ENCODE measurements at regions not wholly inside any gene's neighbourhood (a gene's known extent, or its start where the extent isn't known, plus 50 kb on each side); places are given as distances from the start of the nearest gene placed in this dataset.

DNA sequence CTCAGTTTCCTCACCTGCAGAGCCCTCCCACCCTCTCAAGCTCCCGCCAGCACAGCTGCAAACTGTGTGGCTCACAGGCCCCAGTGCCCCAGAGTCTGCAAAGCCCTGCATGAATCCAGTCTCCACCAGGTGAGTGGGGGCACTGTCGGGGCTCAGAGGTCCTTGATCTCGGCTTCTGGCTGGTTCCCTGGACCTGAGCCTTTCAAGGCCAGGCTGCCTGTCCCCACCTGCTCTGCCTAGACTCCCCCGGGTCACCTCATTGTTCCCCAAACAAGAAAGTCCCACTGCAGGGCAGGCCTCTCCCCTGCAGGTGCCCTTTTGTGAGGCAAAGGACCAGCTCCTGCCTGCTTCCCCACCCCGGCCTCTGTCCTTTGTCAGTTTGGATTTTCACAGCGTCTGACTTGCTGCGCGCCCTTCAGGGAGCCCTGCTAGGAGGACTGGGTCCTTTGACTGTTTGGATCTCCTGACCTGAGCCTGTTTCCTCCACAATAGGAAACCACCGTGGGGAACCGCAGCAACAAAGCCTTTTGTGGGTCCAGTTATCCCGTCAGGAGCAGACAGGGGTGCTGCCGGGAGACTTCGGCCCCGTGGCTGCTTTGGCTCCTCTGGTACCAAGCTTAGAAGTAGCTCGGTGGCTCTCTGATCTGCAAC, 200.5 kb upstream of the HDAC4 start:
- TF ChIP-seq, protein P1, sequence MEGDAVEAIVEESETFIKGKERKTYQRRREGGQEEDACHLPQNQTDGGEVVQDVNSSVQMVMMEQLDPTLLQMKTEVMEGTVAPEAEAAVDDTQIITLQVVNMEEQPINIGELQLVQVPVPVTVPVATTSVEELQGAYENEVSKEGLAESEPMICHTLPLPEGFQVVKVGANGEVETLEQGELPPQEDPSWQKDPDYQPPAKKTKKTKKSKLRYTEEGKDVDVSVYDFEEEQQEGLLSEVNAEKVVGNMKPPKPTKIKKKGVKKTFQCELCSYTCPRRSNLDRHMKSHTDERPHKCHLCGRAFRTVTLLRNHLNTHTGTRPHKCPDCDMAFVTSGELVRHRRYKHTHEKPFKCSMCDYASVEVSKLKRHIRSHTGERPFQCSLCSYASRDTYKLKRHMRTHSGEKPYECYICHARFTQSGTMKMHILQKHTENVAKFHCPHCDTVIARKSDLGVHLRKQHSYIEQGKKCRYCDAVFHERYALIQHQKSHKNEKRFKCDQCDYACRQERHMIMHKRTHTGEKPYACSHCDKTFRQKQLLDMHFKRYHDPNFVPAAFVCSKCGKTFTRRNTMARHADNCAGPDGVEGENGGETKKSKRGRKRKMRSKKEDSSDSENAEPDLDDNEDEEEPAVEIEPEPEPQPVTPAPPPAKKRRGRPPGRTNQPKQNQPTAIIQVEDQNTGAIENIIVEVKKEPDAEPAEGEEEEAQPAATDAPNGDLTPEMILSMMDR (IDR thresholded peaks at IDR 0.05; ENCODE audit: insufficient read depth, low read depth, low read length), result no peak
- DNase-seq (ENCODE audit: low read depth), result no peak
- H3K4me3 ChIP-seq (ENCODE audit: low read depth, low read length), result no peak overlapping the region

DNA sequence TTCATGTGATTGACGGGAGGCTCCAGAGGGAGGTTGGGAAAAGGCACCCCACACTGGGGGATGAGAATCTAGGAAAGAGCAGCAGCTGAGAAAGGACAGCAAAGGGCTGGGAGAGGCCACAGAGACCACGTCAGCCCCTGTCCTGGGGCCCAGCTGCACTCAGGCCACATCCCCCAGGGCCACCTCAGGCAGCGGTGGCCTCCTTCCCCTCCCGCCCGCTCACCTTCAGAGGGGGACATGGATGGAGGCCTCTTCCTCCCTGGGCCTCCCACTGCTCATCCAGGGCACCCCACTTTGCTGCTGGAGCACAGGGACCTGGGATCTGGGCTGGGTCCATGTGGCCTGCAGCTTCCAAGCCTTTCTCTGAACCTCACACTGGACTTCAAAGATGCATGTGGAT, 199.8 kb upstream of the HDAC4 start:
- no peak overlapping the region for H3K4me3 ChIP-seq (ENCODE audit: low read depth, low read length)
- no peak for DNase-seq (ENCODE audit: low read depth)
- TF ChIP-seq, protein P1 (IDR thresholded peaks at IDR 0.05; ENCODE audit: insufficient read depth, low read depth, low read length), result no peak

DNA sequence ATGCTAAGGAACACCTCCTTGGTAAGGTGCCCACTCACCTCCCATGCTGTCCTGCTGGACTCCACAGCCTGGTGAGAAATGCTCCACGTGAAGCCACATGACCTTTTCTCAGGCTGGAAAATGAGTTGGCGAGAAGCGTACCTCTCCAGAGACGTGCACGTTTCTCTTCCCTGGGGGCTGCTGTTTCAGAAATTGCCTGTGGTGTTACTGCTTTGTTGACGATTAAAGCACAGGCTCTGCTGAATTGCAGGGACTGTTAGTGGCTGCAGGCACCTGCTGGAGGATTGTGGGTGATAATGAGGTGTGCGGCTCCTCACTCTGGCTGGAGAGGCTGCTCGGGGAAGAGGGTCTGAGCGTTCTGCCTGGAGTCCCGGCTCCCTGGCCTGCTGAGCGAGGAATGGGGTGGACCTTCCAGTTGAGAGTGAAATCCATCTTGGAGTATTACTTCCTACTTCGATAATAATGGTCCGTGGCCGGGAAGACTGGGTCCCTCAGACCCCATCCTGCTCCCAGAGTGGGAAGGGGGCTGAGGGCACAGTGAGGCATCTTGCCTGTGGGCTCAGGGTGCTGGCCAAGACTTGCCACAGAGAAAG, 199.3 kb upstream of the HDAC4 start:
- no peak for DNase-seq (ENCODE audit: low read depth)
- no peak overlapping the region for H3K4me3 ChIP-seq (ENCODE audit: low read depth, low read length)
- TF ChIP-seq, protein P1 (IDR thresholded peaks at IDR 0.05; ENCODE audit: insufficient read depth, low read depth, low read length), result no peak

DNA sequence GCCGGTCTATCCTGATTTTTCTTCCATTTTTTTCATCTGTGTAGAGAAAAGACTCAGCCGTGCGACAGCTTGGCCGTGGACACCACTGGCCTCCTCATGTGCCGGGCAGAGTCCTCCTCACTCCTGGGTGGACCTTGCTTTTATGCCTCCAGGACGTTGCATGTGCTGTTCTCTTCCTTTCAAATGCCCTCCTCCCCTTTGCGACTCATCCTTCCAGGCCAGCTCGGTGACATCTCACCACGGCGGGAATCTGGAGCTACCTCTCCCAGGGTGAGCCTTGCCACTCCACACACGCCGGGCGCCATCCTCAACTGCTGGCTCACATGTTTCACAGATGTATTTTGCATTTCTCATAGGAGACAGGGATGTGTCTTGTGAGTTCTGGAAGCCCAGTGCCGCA, 198.5 kb upstream of the HDAC4 start:
- no peak for DNase-seq (ENCODE audit: low read depth)
- no peak overlapping the region for H3K4me3 ChIP-seq (ENCODE audit: low read depth, low read length)
- TF ChIP-seq, protein P1 (IDR thresholded peaks at IDR 0.05; ENCODE audit: insufficient read depth, low read depth, low read length), result no peak

DNA sequence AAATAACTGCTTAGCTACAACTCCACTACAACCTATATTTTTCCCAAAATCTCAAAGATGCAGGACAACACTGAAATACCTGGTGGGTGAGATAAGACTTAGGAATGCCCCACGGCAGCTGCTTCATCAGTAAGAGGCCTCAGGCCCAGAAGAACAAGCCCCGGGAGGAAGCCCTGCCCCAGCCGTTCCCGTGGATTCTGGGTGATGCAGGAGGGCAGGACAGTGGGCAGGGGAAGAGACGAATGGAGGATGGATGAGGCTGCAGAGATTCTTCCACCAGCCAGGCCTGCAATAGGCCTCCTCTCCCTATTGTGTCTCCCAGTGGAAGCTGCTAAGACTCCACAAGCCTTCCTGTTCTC, 197.9 kb upstream of the HDAC4 start:
- TF ChIP-seq, protein P1 (IDR thresholded peaks at IDR 0.05; ENCODE audit: insufficient read depth, low read depth, low read length), result no peak
- no peak overlapping the region for H3K4me3 ChIP-seq (ENCODE audit: low read depth, low read length)
- DNase-seq (ENCODE audit: low read depth), result no peak

DNA sequence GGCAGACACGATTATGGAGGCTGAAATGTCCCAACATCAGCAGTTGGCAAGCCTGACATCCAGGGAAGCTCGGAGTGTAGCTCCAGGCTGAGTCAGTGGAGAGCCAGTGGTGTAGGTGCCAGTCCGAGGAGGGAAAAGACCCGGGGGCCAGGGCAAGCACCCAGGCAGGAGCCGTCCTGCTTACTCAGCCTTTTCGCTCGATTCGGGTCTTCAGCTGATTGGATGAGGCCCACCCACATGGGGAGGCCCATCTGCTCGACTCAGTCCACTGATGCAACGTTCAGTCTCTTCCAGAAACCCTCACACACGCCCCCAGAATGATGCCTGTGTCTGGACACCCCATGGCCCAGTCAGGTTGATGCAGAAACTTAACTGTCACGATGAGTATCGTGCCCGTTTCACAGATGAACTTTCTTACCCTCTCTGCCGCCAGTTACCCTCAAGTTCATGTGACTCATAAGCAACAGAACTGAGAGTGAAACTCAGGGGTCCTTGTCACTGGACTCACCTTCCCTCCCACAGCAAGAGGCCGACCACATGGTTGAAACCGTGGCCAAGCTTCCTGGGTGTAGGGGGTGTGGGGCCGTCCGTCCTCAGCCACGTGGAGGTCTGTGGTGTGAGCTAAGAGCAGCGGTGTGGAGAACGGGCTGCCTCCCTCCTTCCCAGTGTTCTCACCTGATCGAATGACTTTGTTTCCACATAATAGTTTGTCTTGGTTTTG, 197.4 kb upstream of the HDAC4 start:
- TF ChIP-seq, protein P1 (IDR thresholded peaks at IDR 0.05; ENCODE audit: insufficient read depth, low read depth, low read length), result no peak
- no peak overlapping the region for H3K4me3 ChIP-seq (ENCODE audit: low read depth, low read length)
- no peak for DNase-seq (ENCODE audit: low read depth)
